Ovary (tissue), 3 donors: ENCODE measurements at regions not wholly inside any gene's neighbourhood (a gene's known extent, or its start where the extent isn't known, plus 50 kb on each side); places are given as distances from the start of the nearest gene placed in this dataset.

Source experiments
- CTCF ChIP-seq, 3 donors: fragments of 450-650 bp in 2 of 3; fragments of 200-600 bp in 1 of 3; IDR thresholded peaks; one replicate each; pipeline versions ENCODE4 v1.5.1 to v1.8.0; 2016 to 2022; ENCODE audit warnings: antibody characterized with exemption in 3 of 3, mild to moderate bottlenecking in 1 of 3
- POLR2A ChIP-seq: fragments of 450-650 bp; IDR thresholded peaks from one replicate; pipeline ENCODE4 v1.6.1; 2017; ENCODE audit warnings: antibody characterized with exemption, mild to moderate bottlenecking, moderate library complexity
- donor health status: DM: no; HTN: no; CAD: no.

DNA sequence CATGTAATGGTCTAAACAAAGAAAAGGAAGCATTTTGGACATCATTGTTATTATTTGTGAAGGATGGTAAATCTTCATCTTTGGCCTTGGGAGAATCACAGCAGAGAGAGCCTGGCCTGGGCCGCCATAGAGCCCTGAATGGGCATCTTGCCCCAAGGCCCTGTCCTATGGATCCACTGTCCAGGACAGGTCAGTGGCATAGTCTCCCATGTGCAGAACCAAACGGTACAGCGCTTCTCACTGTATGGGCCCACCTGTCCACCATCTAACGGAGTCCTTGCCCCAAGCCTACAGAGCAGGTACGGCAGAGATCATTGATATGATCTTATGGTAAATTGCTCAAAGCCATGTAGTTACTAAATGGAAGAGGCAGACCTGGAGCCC lies 185.7 kb downstream of the FOXD2 start:
- TF ChIP-seq CTCF (IDR thresholded peaks at IDR 0.05), result no peak
- no peak for TF ChIP-seq POLR2A
